ENCODE measurements at regions not wholly inside any gene's neighbourhood (a gene's known extent, or its start where the extent isn't known, plus 50 kb on each side); places are given as distances from the start of the nearest gene placed in this dataset.
"Not testable (repeated sequence)": the region's sequence is repeated elsewhere in the genome, so short reads cannot be mapped to it uniquely, and the experiment has no call there.

- H3K4me3 Mint-ChIP-seq; H3K27me3 Mint-ChIP-seq; POLR2A ChIA-PET; ATAC-seq (ENCODE audit: low read depth); H3K27ac Mint-ChIP-seq; H3K36me3 Mint-ChIP-seq; H3K9me3 Mint-ChIP-seq; H3K4me1 Mint-ChIP-seq; DNase-seq: not testable (repeated sequence)
Measured at GRCh38 chr5:96168833-96169232, 207.2 kb upstream of the ELL2 start.

- peaks cover 13% of the 10 kb centered on the region for H3K27me3 Mint-ChIP-seq
- no peak for DNase-seq
- H3K4me1 Mint-ChIP-seq: no peaks in the 10 kb centered on the region
- H3K9me3 Mint-ChIP-seq: no peaks in the 10 kb centered on the region
- no peak for ATAC-seq (ENCODE audit: low read depth)
- no peak overlapping the region for H3K4me3 Mint-ChIP-seq
- H3K36me3 Mint-ChIP-seq: no peaks in the 10 kb centered on the region
- H3K27ac Mint-ChIP-seq: no peak overlapping the region
- POLR2A ChIA-PET: no interaction called here
Measured at GRCh38 chr5:96159043-96159442, 197.4 kb upstream of the ELL2 start.

- Mint-ChIP-seq H3K9me3 (no peaks in the 10 kb centered on the region), H3K27ac (no peak overlapping the region), H3K4me3 (no peak overlapping the region), H3K27me3 (peaks cover 12% of the 10 kb centered on the region), H3K4me1 (no peaks in the 10 kb centered on the region), H3K36me3 (no peaks in the 10 kb centered on the region)
- DNase-seq: no peak
- POLR2A ChIA-PET: no interaction called here
- ATAC-seq (ENCODE audit: low read depth): no peak
Measured at GRCh38 chr5:96157841-96158291, 196.2 kb upstream of the ELL2 start.

GRCh38 chr5:96157077-96157780, 195.6 kb upstream of the ELL2 start:
- ATAC-seq (ENCODE audit: low read depth): no peak
- no peak overlapping the region for H3K27ac Mint-ChIP-seq
- no peaks in the 10 kb centered on the region for H3K4me1 Mint-ChIP-seq
- H3K9me3 Mint-ChIP-seq: no peaks in the 10 kb centered on the region
- peaks cover 13% of the 10 kb centered on the region for H3K27me3 Mint-ChIP-seq
- DNase-seq: no peak
- H3K36me3 Mint-ChIP-seq: no peaks in the 10 kb centered on the region
- POLR2A ChIA-PET: no interaction called here
- H3K4me3 Mint-ChIP-seq: no peak overlapping the region

GRCh38 chr5:96155147-96155546, 193.5 kb upstream of the ELL2 start:
- H3K4me3 Mint-ChIP-seq: no peak overlapping the region
- H3K27me3 Mint-ChIP-seq: peaks cover 2% of the 10 kb centered on the region
- no peaks in the 10 kb centered on the region for H3K4me1 Mint-ChIP-seq
- H3K9me3 Mint-ChIP-seq: no peaks in the 10 kb centered on the region
- no peaks in the 10 kb centered on the region for H3K36me3 Mint-ChIP-seq
- DNase-seq (no peak), ATAC-seq (ENCODE audit: low read depth) (no peak)
- no peak overlapping the region for H3K27ac Mint-ChIP-seq
- POLR2A ChIA-PET: no interaction called here

- no peak for ATAC-seq (ENCODE audit: low read depth)
- no peak overlapping the region for H3K27ac Mint-ChIP-seq
Measured at GRCh38 chr5:96151891-96152290, 190.2 kb upstream of the ELL2 start.

GRCh38 chr5:96150007-96150406, 188.4 kb upstream of the ELL2 start:
- no peak for ATAC-seq (ENCODE audit: low read depth)
- Mint-ChIP-seq H3K9me3 (no peaks in the 10 kb centered on the region), H3K36me3 (no peaks in the 10 kb centered on the region), H3K4me1 (no peaks in the 10 kb centered on the region), H3K4me3 (no peak overlapping the region), H3K27me3 (peaks cover 7% of the 10 kb centered on the region), H3K27ac (no peak overlapping the region)
- no peak for DNase-seq
- POLR2A ChIA-PET: no interaction called here

More at GRCh38 chr5:96151891-96152290, 190.2 kb upstream of the ELL2 start:
- H3K27me3 Mint-ChIP-seq: peaks cover 7% of the 10 kb centered on the region
- H3K9me3 Mint-ChIP-seq: no peaks in the 10 kb centered on the region
- no peaks in the 10 kb centered on the region for H3K36me3 Mint-ChIP-seq
- DNase-seq: no peak
- POLR2A ChIA-PET: no interaction called here
- no peaks in the 10 kb centered on the region for H3K4me1 Mint-ChIP-seq
- H3K4me3 Mint-ChIP-seq: no peak overlapping the region

GRCh38 chr5:96149546-96149945, 187.9 kb upstream of the ELL2 start:
- POLR2A ChIA-PET: no interaction called here
- no peak for ATAC-seq (ENCODE audit: low read depth)
- H3K4me1 Mint-ChIP-seq: no peaks in the 10 kb centered on the region
- no peaks in the 10 kb centered on the region for H3K9me3 Mint-ChIP-seq
- no peak for DNase-seq
- peaks cover 7% of the 10 kb centered on the region for H3K27me3 Mint-ChIP-seq
- H3K4me3 Mint-ChIP-seq: no peak overlapping the region
- H3K27ac Mint-ChIP-seq: no peak overlapping the region
- H3K36me3 Mint-ChIP-seq: no peaks in the 10 kb centered on the region

- Mint-ChIP-seq H3K36me3 (no peaks in the 10 kb centered on the region), H3K27me3 (peaks cover 7% of the 10 kb centered on the region), H3K4me1 (no peaks in the 10 kb centered on the region), H3K9me3 (no peaks in the 10 kb centered on the region), H3K27ac (no peak overlapping the region), H3K4me3 (no peak overlapping the region)
- DNase-seq (no peak), ATAC-seq (ENCODE audit: low read depth) (no peak)
- POLR2A ChIA-PET: no interaction called here
Measured at GRCh38 chr5:96149021-96149420, 187.4 kb upstream of the ELL2 start.

GRCh38 chr5:96148376-96148775, 186.7 kb upstream of the ELL2 start:
- H3K27me3 Mint-ChIP-seq: peaks cover 7% of the 10 kb centered on the region
- no peak overlapping the region for H3K27ac Mint-ChIP-seq
- DNase-seq (no peak), ATAC-seq (ENCODE audit: low read depth) (no peak)
- no peak overlapping the region for H3K4me3 Mint-ChIP-seq
- no peaks in the 10 kb centered on the region for H3K9me3 Mint-ChIP-seq
- H3K36me3 Mint-ChIP-seq: no peaks in the 10 kb centered on the region
- POLR2A ChIA-PET: no interaction called here
- no peaks in the 10 kb centered on the region for H3K4me1 Mint-ChIP-seq

GRCh38 chr5:96147866-96148265, 186.2 kb upstream of the ELL2 start:
- peaks cover 7% of the 10 kb centered on the region for H3K27me3 Mint-ChIP-seq
- no peak overlapping the region for H3K4me3 Mint-ChIP-seq
- ATAC-seq (ENCODE audit: low read depth): no peak
- no peak overlapping the region for H3K27ac Mint-ChIP-seq
- H3K36me3 Mint-ChIP-seq: no peaks in the 10 kb centered on the region
- no peaks in the 10 kb centered on the region for H3K9me3 Mint-ChIP-seq
- no peaks in the 10 kb centered on the region for H3K4me1 Mint-ChIP-seq
- POLR2A ChIA-PET: no interaction called here
- no peak for DNase-seq

GRCh38 chr5:96146675-96147074, 185.0 kb upstream of the ELL2 start:
- Mint-ChIP-seq H3K36me3 (no peaks in the 10 kb centered on the region), H3K27me3 (peaks cover 5% of the 10 kb centered on the region), H3K27ac (no peak overlapping the region), H3K9me3 (no peaks in the 10 kb centered on the region), H3K4me3 (no peak overlapping the region), H3K4me1 (no peaks in the 10 kb centered on the region)
- POLR2A ChIA-PET: no interaction called here
- DNase-seq (no peak), ATAC-seq (ENCODE audit: low read depth) (no peak)

- Mint-ChIP-seq H3K27ac (no peak overlapping the region), H3K4me1 (no peaks in the 10 kb centered on the region), H3K4me3 (no peak overlapping the region), H3K9me3 (no peaks in the 10 kb centered on the region), H3K36me3 (no peaks in the 10 kb centered on the region), H3K27me3 (peaks cover 7% of the 10 kb centered on the region)
- POLR2A ChIA-PET: no interaction called here
- no peak for DNase-seq
- no peak for ATAC-seq (ENCODE audit: low read depth)
Measured at GRCh38 chr5:96144289-96144688, 182.6 kb upstream of the ELL2 start.

- POLR2A ChIA-PET: no interaction called here
- H3K27ac Mint-ChIP-seq: no peak overlapping the region
- ATAC-seq (ENCODE audit: low read depth) (no peak), DNase-seq (no peak)
- H3K9me3 Mint-ChIP-seq: no peaks in the 10 kb centered on the region
- no peaks in the 10 kb centered on the region for H3K36me3 Mint-ChIP-seq
- H3K4me3 Mint-ChIP-seq: no peak overlapping the region
- H3K4me1 Mint-ChIP-seq: no peaks in the 10 kb centered on the region
- H3K27me3 Mint-ChIP-seq: peaks cover 8% of the 10 kb centered on the region
Measured at GRCh38 chr5:96143450-96143849, 181.8 kb upstream of the ELL2 start.

All from activated naive CD8-positive, alpha-beta T cell treated with anti-CD3 and anti-CD28 coated beads, Interleukin-2, amount 10 ng/mL, durations not matched to agents 7 days and 5 days (primary cell).